ENCODE measurements at regions not wholly inside any gene's neighbourhood (a gene's known extent, or its start where the extent isn't known, plus 50 kb on each side); places are given as distances from the start of the nearest gene placed in this dataset.

- Histone ChIP-seq H3K4me1 (ENCODE audit: insufficient read depth, low read length) (no peaks in the 10 kb centered on the region), H3K9me3 (ENCODE audit: low read length) (no peaks in the 10 kb centered on the region), H3K36me3 (ENCODE audit: insufficient read depth, low read length) (no peaks in the 10 kb centered on the region), H3K27me3 (ENCODE audit: insufficient read depth, low read length) (no peaks in the 10 kb centered on the region), H3K4me3 (ENCODE audit: low read length) (no peak overlapping the region), H2AFZ (ENCODE audit: low read depth, low read length) (no peak overlapping the region)
These were observed 169.3 kb downstream of the KCNE4 start for GRCh38 chr2:223221139-223221835.

GRCh38 chr2:223222397-223222796 is 170.4 kb downstream of the KCNE4 start:
- no peak overlapping the region for H2AFZ ChIP-seq (ENCODE audit: low read depth, low read length)
- no peaks in the 10 kb centered on the region for H3K4me1 ChIP-seq (ENCODE audit: insufficient read depth, low read length)
- H3K27me3 ChIP-seq (ENCODE audit: insufficient read depth, low read length): no peaks in the 10 kb centered on the region
- H3K4me3 ChIP-seq (ENCODE audit: low read length): no peak overlapping the region
- no peaks in the 10 kb centered on the region for H3K36me3 ChIP-seq (ENCODE audit: insufficient read depth, low read length)
- H3K9me3 ChIP-seq (ENCODE audit: low read length): no peaks in the 10 kb centered on the region

GRCh38 chr2:223223156-223223555 is 171.2 kb downstream of the KCNE4 start:
- no peak overlapping the region for H2AFZ ChIP-seq (ENCODE audit: low read depth, low read length)
- no peaks in the 10 kb centered on the region for H3K36me3 ChIP-seq (ENCODE audit: insufficient read depth, low read length)
- no peak overlapping the region for H3K4me3 ChIP-seq (ENCODE audit: low read length)
- no peaks in the 10 kb centered on the region for H3K9me3 ChIP-seq (ENCODE audit: low read length)
- no peaks in the 10 kb centered on the region for H3K27me3 ChIP-seq (ENCODE audit: insufficient read depth, low read length)
- no peaks in the 10 kb centered on the region for H3K4me1 ChIP-seq (ENCODE audit: insufficient read depth, low read length)

- peaks cover 4% of the 10 kb centered on the region for H3K4me1 ChIP-seq (ENCODE audit: insufficient read depth, low read length)
- no peak overlapping the region for H2AFZ ChIP-seq (ENCODE audit: low read depth, low read length)
- no peaks in the 10 kb centered on the region for H3K36me3 ChIP-seq (ENCODE audit: insufficient read depth, low read length)
These were observed 173.3 kb downstream of the KCNE4 start for GRCh38 chr2:223225266-223225665.

GRCh38 chr2:223226264-223226663 is 174.3 kb downstream of the KCNE4 start:
- H3K27me3 ChIP-seq (ENCODE audit: insufficient read depth, low read length): no peaks in the 10 kb centered on the region
- no peaks in the 10 kb centered on the region for H3K36me3 ChIP-seq (ENCODE audit: insufficient read depth, low read length)
- no peak overlapping the region for H3K4me3 ChIP-seq (ENCODE audit: low read length)
- H3K9me3 ChIP-seq (ENCODE audit: low read length): no peaks in the 10 kb centered on the region
- no peak overlapping the region for H2AFZ ChIP-seq (ENCODE audit: low read depth, low read length)
- peaks cover 4% of the 10 kb centered on the region for H3K4me1 ChIP-seq (ENCODE audit: insufficient read depth, low read length)

More at GRCh38 chr2:223225266-223225665, 173.3 kb downstream of the KCNE4 start:
- Histone ChIP-seq H3K9me3 (ENCODE audit: low read length) (no peaks in the 10 kb centered on the region), H3K4me3 (ENCODE audit: low read length) (no peak overlapping the region), H3K27me3 (ENCODE audit: insufficient read depth, low read length) (no peaks in the 10 kb centered on the region)

GRCh38 chr2:223227338-223227737 is 175.3 kb downstream of the KCNE4 start:
- Histone ChIP-seq H2AFZ (ENCODE audit: low read depth, low read length) (no peak overlapping the region), H3K36me3 (ENCODE audit: insufficient read depth, low read length) (no peaks in the 10 kb centered on the region), H3K4me1 (ENCODE audit: insufficient read depth, low read length) (peaks cover 4% of the 10 kb centered on the region), H3K4me3 (ENCODE audit: low read length) (no peak overlapping the region), H3K27me3 (ENCODE audit: insufficient read depth, low read length) (no peaks in the 10 kb centered on the region), H3K9me3 (ENCODE audit: low read length) (no peaks in the 10 kb centered on the region)

- Histone ChIP-seq H2AFZ (ENCODE audit: low read depth, low read length) (no peak overlapping the region), H3K4me3 (ENCODE audit: low read length) (no peak overlapping the region), H3K36me3 (ENCODE audit: insufficient read depth, low read length) (no peaks in the 10 kb centered on the region), H3K27me3 (ENCODE audit: insufficient read depth, low read length) (no peaks in the 10 kb centered on the region), H3K4me1 (ENCODE audit: insufficient read depth, low read length) (peaks cover 4% of the 10 kb centered on the region), H3K9me3 (ENCODE audit: low read length) (no peaks in the 10 kb centered on the region)
These were observed 176.9 kb downstream of the KCNE4 start for GRCh38 chr2:223228871-223229270.

- Histone ChIP-seq H2AFZ (ENCODE audit: low read depth, low read length) (no peak overlapping the region), H3K4me3 (ENCODE audit: low read length) (no peak overlapping the region), H3K36me3 (ENCODE audit: insufficient read depth, low read length) (no peaks in the 10 kb centered on the region), H3K4me1 (ENCODE audit: insufficient read depth, low read length) (peaks cover 4% of the 10 kb centered on the region), H3K9me3 (ENCODE audit: low read length) (no peaks in the 10 kb centered on the region), H3K27me3 (ENCODE audit: insufficient read depth, low read length) (no peaks in the 10 kb centered on the region)
These were observed 178.4 kb downstream of the KCNE4 start for GRCh38 chr2:223230352-223230751.

GRCh38 chr2:223232285-223232684 is 180.3 kb downstream of the KCNE4 start:
- no peak overlapping the region for H3K4me3 ChIP-seq (ENCODE audit: low read length)
- no peaks in the 10 kb centered on the region for H3K9me3 ChIP-seq (ENCODE audit: low read length)
- H2AFZ ChIP-seq (ENCODE audit: low read depth, low read length): no peak overlapping the region
- peaks cover 4% of the 10 kb centered on the region for H3K4me1 ChIP-seq (ENCODE audit: insufficient read depth, low read length)
- H3K27me3 ChIP-seq (ENCODE audit: insufficient read depth, low read length): no peaks in the 10 kb centered on the region
- no peaks in the 10 kb centered on the region for H3K36me3 ChIP-seq (ENCODE audit: insufficient read depth, low read length)

- Histone ChIP-seq H3K4me3 (ENCODE audit: low read length) (no peak overlapping the region), H2AFZ (ENCODE audit: low read depth, low read length) (no peak overlapping the region)
These were observed 180.9 kb downstream of the KCNE4 start for GRCh38 chr2:223232896-223233295.

GRCh38 chr2:223235986-223236385 is 184.0 kb downstream of the KCNE4 start:
- Histone ChIP-seq H3K36me3 (ENCODE audit: insufficient read depth, low read length) (no peaks in the 10 kb centered on the region), H3K4me1 (ENCODE audit: insufficient read depth, low read length) (no peaks in the 10 kb centered on the region), H2AFZ (ENCODE audit: low read depth, low read length) (no peak overlapping the region), H3K9me3 (ENCODE audit: low read length) (no peaks in the 10 kb centered on the region), H3K27me3 (ENCODE audit: insufficient read depth, low read length) (no peaks in the 10 kb centered on the region), H3K4me3 (ENCODE audit: low read length) (no peak overlapping the region)

More at GRCh38 chr2:223232896-223233295, 180.9 kb downstream of the KCNE4 start:
- H3K9me3 ChIP-seq (ENCODE audit: low read length): no peaks in the 10 kb centered on the region
- H3K4me1 ChIP-seq (ENCODE audit: insufficient read depth, low read length): peaks cover 4% of the 10 kb centered on the region
- no peaks in the 10 kb centered on the region for H3K36me3 ChIP-seq (ENCODE audit: insufficient read depth, low read length)
- H3K27me3 ChIP-seq (ENCODE audit: insufficient read depth, low read length): no peaks in the 10 kb centered on the region

- H3K4me3 ChIP-seq (ENCODE audit: low read length): no peak overlapping the region
- no peaks in the 10 kb centered on the region for H3K36me3 ChIP-seq (ENCODE audit: insufficient read depth, low read length)
- no peak overlapping the region for H2AFZ ChIP-seq (ENCODE audit: low read depth, low read length)
- H3K27me3 ChIP-seq (ENCODE audit: insufficient read depth, low read length): no peaks in the 10 kb centered on the region
- H3K4me1 ChIP-seq (ENCODE audit: insufficient read depth, low read length): no peaks in the 10 kb centered on the region
- no peaks in the 10 kb centered on the region for H3K9me3 ChIP-seq (ENCODE audit: low read length)
These were observed 186.3 kb downstream of the KCNE4 start for GRCh38 chr2:223238301-223238700.

GRCh38 chr2:223243233-223243632 is 191.2 kb downstream of the KCNE4 start:
- no peaks in the 10 kb centered on the region for H3K9me3 ChIP-seq (ENCODE audit: low read length)
- H3K36me3 ChIP-seq (ENCODE audit: insufficient read depth, low read length): no peaks in the 10 kb centered on the region
- no peak overlapping the region for H2AFZ ChIP-seq (ENCODE audit: low read depth, low read length)
- H3K4me3 ChIP-seq (ENCODE audit: low read length): no peak overlapping the region
- H3K4me1 ChIP-seq (ENCODE audit: insufficient read depth, low read length): no peaks in the 10 kb centered on the region
- no peaks in the 10 kb centered on the region for H3K27me3 ChIP-seq (ENCODE audit: insufficient read depth, low read length)

- Histone ChIP-seq H3K4me1 (ENCODE audit: insufficient read depth, low read length) (no peaks in the 10 kb centered on the region), H3K27me3 (ENCODE audit: insufficient read depth, low read length) (no peaks in the 10 kb centered on the region), H2AFZ (ENCODE audit: low read depth, low read length) (no peak overlapping the region), H3K36me3 (ENCODE audit: insufficient read depth, low read length) (no peaks in the 10 kb centered on the region), H3K4me3 (ENCODE audit: low read length) (no peak overlapping the region), H3K9me3 (ENCODE audit: low read length) (no peaks in the 10 kb centered on the region)
These were observed 195.1 kb downstream of the KCNE4 start for GRCh38 chr2:223247136-223247535.
